H1 (cell line): ENCODE measurements at regions not wholly inside any gene's neighbourhood (a gene's known extent, or its start where the extent isn't known, plus 50 kb on each side); places are given as distances from the start of the nearest gene placed in this dataset.

Experiments
- CTCF ChIA-PET: fragments of 300-600 bp; sonication (Branson Sonifier 250); formaldehyde crosslinking; loops from one replicate; lab custom pipeline; 2021; ENCODE audit not compliant: partially characterized antibody; lab: Charles Lee
- POLR2A ChIA-PET: fragments of 300-600 bp; sonication (Branson Sonifier 250); formaldehyde crosslinking; loops from one replicate; lab custom pipeline; 2021; ENCODE audit warnings: inconsistent platforms; ENCODE audit not compliant: partially characterized antibody; lab: Charles Lee
- DNase-seq, 2 experiments: peaks; one replicate each; pipeline versions ENCODE4 v3.0.0 to v3.0.0-alpha.2; 2010 to 2022; ENCODE audit warnings: low spot score in 2 of 2, low read depth in 1 of 2, mixed read lengths in 1 of 2
- FAIRE-seq: peaks from 2 replicates; lab custom pipeline; 2011; peaks lifted over from hg19 to GRCh38; lab: Jason Lieb, UNC
- H2AFZ ChIP-seq: 2 replicates; pipeline ENCODE4 v1.8.1; 2012; ENCODE audit warnings: low read length, inconsistent platforms
- H2AK5ac ChIP-seq: 2 replicates; pipeline ENCODE4 v1.6.1; 2013; ENCODE audit warnings: low read depth, low read length
- H2BK120ac ChIP-seq: replicated peaks from 2 replicates; pipeline ENCODE3; 2013; ENCODE audit warnings: low read depth, low read length, inconsistent platforms
- H2BK12ac ChIP-seq: 2 replicates; pipeline ENCODE4 v1.6.1; 2013; ENCODE audit warnings: low read depth, low read length
- H2BK15ac ChIP-seq: 2 replicates; pipeline ENCODE4 v1.6.1; 2013; ENCODE audit warnings: low read length
- H2BK20ac ChIP-seq: 2 replicates; pipeline ENCODE4 v1.6.1; 2013; ENCODE audit warnings: low read length
- H2BK5ac ChIP-seq: 2 replicates; pipeline ENCODE4 v1.6.1; 2013; ENCODE audit warnings: low read depth, low read length
- H3K14ac ChIP-seq: 2 replicates; pipeline ENCODE4 v1.6.1; 2013; ENCODE audit warnings: inconsistent platforms; ENCODE audit not compliant: insufficient read length
- H3K18ac ChIP-seq: 2 replicates; pipeline ENCODE4 v1.6.1; 2013; ENCODE audit warnings: low read length; ENCODE audit errors: extremely low read depth
- H3K23ac ChIP-seq: 2 replicates; pipeline ENCODE4 v1.6.1; 2013; ENCODE audit warnings: inconsistent platforms; ENCODE audit not compliant: insufficient read length
- H3K23me2 ChIP-seq: 2 replicates; pipeline ENCODE4 v1.6.1; 2013; ENCODE audit warnings: low read depth, low read length
- H3K27ac ChIP-seq: 2 replicates; pipeline ENCODE4 v1.6.1; 2011; ENCODE audit warnings: low read depth, low read length, inconsistent platforms
- H3K27me3 ChIP-seq, 4 experiments: replicated peaks in 1 of 4; 1 replicate in 1 of 4; 2 replicates in 3 of 4; pipeline versions ENCODE4 v1.6.1 to v1.8.1; 2011 to 2013; ENCODE audit warnings: low read length in 3 of 4, mild to moderate bottlenecking in 3 of 4, inconsistent platforms in 2 of 4, mixed read lengths in 2 of 4, moderate library complexity in 1 of 4; ENCODE audit not compliant: control insufficient read depth in 3 of 4, insufficient read depth in 3 of 4; ENCODE audit errors: extremely low read depth in 1 of 4
- H3K36me3 ChIP-seq, 4 experiments: 2 replicates each; pipeline versions ENCODE4 v1.6.1 to v1.8.1; 2011 to 2013; ENCODE audit warnings: mild to moderate bottlenecking in 4 of 4, low read length in 3 of 4, moderate library complexity in 2 of 4, control low read depth in 1 of 4, inconsistent platforms in 1 of 4; ENCODE audit not compliant: insufficient read depth in 4 of 4, control insufficient read depth in 2 of 4
- H3K4ac ChIP-seq: replicated peaks from 2 replicates; pipeline ENCODE3; 2013; ENCODE audit warnings: low read length, low read depth, mixed read lengths, inconsistent platforms; ENCODE audit not compliant: insufficient read length
- H3K4me1 ChIP-seq, 4 experiments: replicated peaks in 1 of 4; 1 replicate in 1 of 4; 2 replicates in 3 of 4; pipeline versions ENCODE4 v1.6.1 to v1.8.1; 2011 to 2013; ENCODE audit warnings: low read length in 3 of 4, inconsistent platforms in 2 of 4, mixed read lengths in 1 of 4; ENCODE audit not compliant: insufficient read depth in 4 of 4, control insufficient read depth in 3 of 4
- H3K4me2 ChIP-seq, 2 experiments: 2 replicates each; pipeline versions ENCODE4 v1.6.1 to v1.8.1; 2011 to 2013; ENCODE audit warnings: low read depth in 2 of 2, low read length in 2 of 2, control low read depth in 1 of 2, inconsistent platforms in 1 of 2, mild to moderate bottlenecking in 1 of 2; ENCODE audit not compliant: insufficient read depth in 1 of 2
- H3K4me3 ChIP-seq, 4 experiments: fragments of 200-600, 300-600 bp in 1 of 4; sonication (generic), shearing (Covaris generic), sonication (Bioruptor Twin) in 1 of 4; 2 replicates each; pipeline versions ENCODE4 v1.5.1 to v1.8.1; 2011 to 2016; ENCODE audit warnings: low read length in 4 of 4, low read depth in 3 of 4, control low read depth in 2 of 4, inconsistent platforms in 2 of 4, mild to moderate bottlenecking in 2 of 4, mixed read lengths in 1 of 4, moderate library complexity in 1 of 4; ENCODE audit not compliant: insufficient read depth in 2 of 4; ENCODE audit errors: extremely low read depth in 1 of 4
- H3K56ac ChIP-seq: replicated peaks from 2 replicates; pipeline ENCODE3; 2013; ENCODE audit warnings: low read depth, mild to moderate bottlenecking, mixed read lengths, low read length, inconsistent platforms; ENCODE audit not compliant: insufficient read length
- H3K79me1 ChIP-seq: 2 replicates; pipeline ENCODE4 v1.6.1; 2013; ENCODE audit warnings: low read depth, low read length, control low read depth
- H3K79me2 ChIP-seq, 2 experiments: 2 replicates each; pipeline versions ENCODE4 v1.6.1 to v1.8.1; 2012 to 2013; ENCODE audit warnings: low read length in 2 of 2, mild to moderate bottlenecking in 2 of 2, inconsistent platforms in 1 of 2; ENCODE audit not compliant: insufficient read depth in 2 of 2, control insufficient read depth in 1 of 2
- H3K9ac ChIP-seq, 4 experiments: replicated peaks in 1 of 4; 1 replicate in 1 of 4; 2 replicates in 3 of 4; pipeline versions ENCODE4 v1.6.1 to v1.8.1; 2011 to 2013; ENCODE audit warnings: low read depth in 3 of 4, low read length in 3 of 4, control low read depth in 2 of 4, mild to moderate bottlenecking in 2 of 4, moderate library complexity in 2 of 4, inconsistent platforms in 1 of 4; ENCODE audit errors: extremely low read depth in 1 of 4
- H3K9me3 ChIP-seq, 2 experiments: 2 replicates each; pipeline versions ENCODE4 v1.6.1 to v1.8.1; 2012 to 2013; ENCODE audit warnings: mild to moderate bottlenecking in 2 of 2, moderate library complexity in 2 of 2, control low read depth in 1 of 2, inconsistent platforms in 1 of 2, low read depth in 1 of 2, low read length in 1 of 2, mixed read lengths in 1 of 2; ENCODE audit not compliant: insufficient read depth in 2 of 2
- H4K20me1 ChIP-seq, 2 experiments: replicated peaks in 1 of 2; 2 replicates each; pipeline versions ENCODE3 to v1.8.1; 2011 to 2013; ENCODE audit warnings: inconsistent platforms in 2 of 2, low read length in 2 of 2, mild to moderate bottlenecking in 1 of 2; ENCODE audit not compliant: insufficient read depth in 2 of 2, control insufficient read depth in 1 of 2
- H4K5ac ChIP-seq: 2 replicates; pipeline ENCODE4 v1.6.1; 2013; ENCODE audit warnings: low read length, low read depth, mixed read lengths, inconsistent platforms; ENCODE audit not compliant: insufficient read length
- H4K8ac ChIP-seq: 2 replicates; pipeline ENCODE4 v1.8.0; 2013; ENCODE audit warnings: mild to moderate bottlenecking, moderate library complexity, low read length, inconsistent platforms; ENCODE audit not compliant: insufficient read depth; ENCODE audit errors: extremely low read depth
- H4K91ac ChIP-seq: replicated peaks from 2 replicates; pipeline ENCODE3; 2013; ENCODE audit warnings: low read length, mixed read lengths, inconsistent platforms; ENCODE audit not compliant: insufficient read length
- BCL11A ChIP-seq, 2 experiments: IDR thresholded peaks; one replicate each; pipeline ENCODE4 v1.6.1; 2011; ENCODE audit warnings: low read depth in 2 of 2, low read length in 2 of 2, mild to moderate bottlenecking in 2 of 2
- CTCF ChIP-seq, 3 experiments: IDR thresholded peaks; 1 replicate in 2 of 3; 2 replicates in 1 of 3; pipeline versions ENCODE4 v1.5.1 to v1.6.1; 2011; ENCODE audit warnings: low read length in 3 of 3, mild to moderate bottlenecking in 3 of 3, inconsistent platforms in 2 of 3, low read depth in 1 of 3, moderate library complexity in 1 of 3; ENCODE audit not compliant: insufficient read depth in 1 of 3; ENCODE audit errors: control extremely low read depth in 1 of 3
- POLR2A ChIP-seq, 2 experiments: IDR thresholded peaks; 1 replicate in 1 of 2; 2 replicates in 1 of 2; pipeline ENCODE4 v1.6.1; 2011; ENCODE audit warnings: low read depth in 2 of 2, low read length in 2 of 2, mild to moderate bottlenecking in 2 of 2; ENCODE audit errors: control extremely low read depth in 1 of 2
- POLR2AphosphoS5 ChIP-seq: IDR thresholded peaks from 2 replicates; pipeline ENCODE4 v1.6.1; 2011; ENCODE audit warnings: low read depth, low read length
- RAD21 ChIP-seq, 2 experiments: IDR thresholded peaks in 1 of 2; conservative IDR thresholded peaks in 1 of 2; 2 replicates each; pipeline ENCODE4 v1.6.1; 2011; ENCODE audit warnings: low read depth in 2 of 2, low read length in 2 of 2, improper control_type of control experiment in 1 of 2, inconsistent platforms in 1 of 2, mild to moderate bottlenecking in 1 of 2, moderate library complexity in 1 of 2
- SP4 ChIP-seq: IDR thresholded peaks from 2 replicates; pipeline ENCODE4 v1.6.1; 2012; ENCODE audit warnings: low read length, inconsistent platforms
- WGBS, 2 experiments: shearing (Covaris generic) in 1 of 2; methylation state at CpG; one replicate each; pipeline versions ENCODE4 v1.1.6 to v1.1.7; 2013 to 2015; ENCODE audit warnings: low lambda C conversion rate in 2 of 2, mixed read lengths in 2 of 2, inconsistent platforms in 1 of 2, low coverage in 1 of 2, missing lambda C conversion rate in 1 of 2; ENCODE audit not compliant: insufficient replicate concordance in 2 of 2, insufficient coverage in 1 of 2, insufficient read length in 1 of 2; ENCODE audit errors: extremely low coverage in 1 of 2, missing lambda C conversion rate in 1 of 2; 5-methylcytosine and 5-hydroxymethylcytosine counted together

- no peak overlapping the region for H3K4ac ChIP-seq
- DNase-seq = no peak
- no peaks in the 10 kb centered on the region for H3K79me1 ChIP-seq
- no peak overlapping the region for H4K5ac ChIP-seq
- H3K36me3 ChIP-seq = no peaks in the 10 kb centered on the region
- 100% methylated on average over 1 of the region's 1 CpG; no CpG with 5 or more reads in 1 of the 2 experiments for WGBS, 2 experiments
- H2AK5ac ChIP-seq = no peak overlapping the region
- no peaks in the 10 kb centered on the region for H3K27me3 ChIP-seq
- H3K18ac ChIP-seq = no peak overlapping the region
- no peak overlapping the region for H4K8ac ChIP-seq
- TF ChIP-seq SP4 (no peak), RAD21 (IDR thresholded peaks at IDR 0.05 in 1 of 2, conservative IDR thresholded peaks at IDR 0.05 in 1 of 2; ENCODE audit: low read depth in 2 of 2, low read length in 2 of 2) (peak in 1 of 2 experiments; percentile 25; a peak in 1 of 4 replicates), POLR2AphosphoS5 (no peak), POLR2A (IDR thresholded peaks at IDR 0.05; ENCODE audit: control extremely low read depth in 1 of 2, low read depth in 2 of 2, low read length in 2 of 2) (no peak), BCL11A (IDR thresholded peaks at IDR 0.05; ENCODE audit: low read depth in 2 of 2, low read length in 2 of 2) (no peak), CTCF (IDR thresholded peaks at IDR 0.05; ENCODE audit: control extremely low read depth in 1 of 3, insufficient read depth in 1 of 3, low read depth in 1 of 3, low read length in 3 of 3) (peak in 2 of 3 experiments; percentile 19 to 32; a peak in 2 of 4 replicates)
- TF ChIP-seq, all 59 proteins: peak for 2
- Histone ChIP-seq H3K9me3 (no peaks in the 10 kb centered on the region), H2AFZ (peak overlapping the region; percentile 59; the same call in 1 of the 2 replicates), H3K56ac (no peak overlapping the region), H3K9ac (no peak overlapping the region), H3K4me2 (no peak overlapping the region), H3K79me2 (no peaks in the 10 kb centered on the region), H2BK120ac (no peak overlapping the region), H4K91ac (no peak overlapping the region), H3K4me3 (no peak overlapping the region), H3K14ac (no peak overlapping the region), H2BK20ac (no peak overlapping the region), H2BK15ac (no peak overlapping the region), H2BK5ac (no peak overlapping the region), H2BK12ac (no peak overlapping the region), H3K4me1 (no peaks in the 10 kb centered on the region), H4K20me1 (no peaks in the 10 kb centered on the region), H3K27ac (no peak overlapping the region), H3K23me2 (no peaks in the 10 kb centered on the region), H3K23ac (no peak overlapping the region)
- CTCF ChIA-PET = no interaction called here
- no peak for FAIRE-seq
- POLR2A ChIA-PET = no interaction called here
Measured at GRCh38 chr4:178296669-178297068, 854.4 kb upstream of the AGA start.
